Trophoblast cell (in vitro differentiated cells and primary cell): ENCODE measurements at regions not wholly inside any gene's neighbourhood (a gene's known extent, or its start where the extent isn't known, plus 50 kb on each side); places are given as distances from the start of the nearest gene placed in this dataset.

ENCODE experiments used
- DNase-seq, 2 donors: peaks; one replicate each; pipeline ENCODE4 v3.0.0-alpha.2; 2016
- H2AFZ ChIP-seq: 2 replicates; pipeline ENCODE4 v1.6.1; 2013; ENCODE audit warnings: low read length, moderate library complexity, mild to moderate bottlenecking; ENCODE audit not compliant: insufficient read depth, poor library complexity
- H2AK5ac ChIP-seq: 2 replicates; pipeline ENCODE4 v1.6.1; 2013; ENCODE audit warnings: mild to moderate bottlenecking, low read length
- H2BK120ac ChIP-seq: 2 replicates; pipeline ENCODE4 v1.6.1; 2013; ENCODE audit warnings: low read length, mild to moderate bottlenecking, moderate library complexity; ENCODE audit not compliant: insufficient read depth, poor library complexity
- H2BK12ac ChIP-seq: 2 replicates; pipeline ENCODE4 v1.6.1; 2013; ENCODE audit warnings: mild to moderate bottlenecking, low read length, moderate library complexity
- H2BK5ac ChIP-seq: 2 replicates; pipeline ENCODE4 v1.6.1; 2013; ENCODE audit warnings: low read length, low read depth, moderate library complexity, mild to moderate bottlenecking; ENCODE audit not compliant: poor library complexity
- H3K14ac ChIP-seq: 2 replicates; pipeline ENCODE4 v1.6.1; 2013; ENCODE audit warnings: mild to moderate bottlenecking, low read length
- H3K18ac ChIP-seq: 2 replicates; pipeline ENCODE4 v1.6.1; 2013; ENCODE audit warnings: mild to moderate bottlenecking, low read length
- H3K23ac ChIP-seq: 2 replicates; pipeline ENCODE4 v1.6.1; 2013; ENCODE audit warnings: low read length
- H3K27ac ChIP-seq: 2 replicates; pipeline ENCODE4 v1.5.1; 2013; ENCODE audit warnings: low read depth, mild to moderate bottlenecking, inconsistent platforms, low read length, moderate library complexity
- H3K27me3 ChIP-seq: 2 replicates; pipeline ENCODE4 v1.6.1; 2013; ENCODE audit warnings: inconsistent platforms, mild to moderate bottlenecking, low read length, moderate library complexity; ENCODE audit not compliant: insufficient read depth
- H3K36me3 ChIP-seq, 2 experiments: 1 replicate in 1 of 2; 2 replicates in 1 of 2; pipeline ENCODE4 v1.6.1; 2013; ENCODE audit warnings: low read length in 2 of 2, mild to moderate bottlenecking in 2 of 2, moderate library complexity in 1 of 2; ENCODE audit not compliant: insufficient read depth in 2 of 2, control insufficient read depth in 1 of 2
- H3K4ac ChIP-seq: 2 replicates; pipeline ENCODE4 v1.6.1; 2013; ENCODE audit warnings: low read depth, mild to moderate bottlenecking, low read length, moderate library complexity
- H3K4me1 ChIP-seq, 2 experiments: 1 replicate in 1 of 2; 2 replicates in 1 of 2; pipeline ENCODE4 v1.6.1; 2013; ENCODE audit warnings: low read length in 2 of 2, mild to moderate bottlenecking in 2 of 2, moderate library complexity in 1 of 2; ENCODE audit not compliant: insufficient read depth in 2 of 2, control insufficient read depth in 1 of 2
- H3K4me2 ChIP-seq: 2 replicates; pipeline ENCODE4 v1.6.1; 2013; ENCODE audit warnings: inconsistent platforms, mild to moderate bottlenecking, low read length, moderate library complexity
- H3K4me3 ChIP-seq: 2 replicates; pipeline ENCODE4 v1.5.1; 2013; ENCODE audit warnings: mild to moderate bottlenecking, low read depth, low read length, inconsistent platforms
- H3K79me1 ChIP-seq: one replicate; pipeline ENCODE4 v1.6.1; 2013; ENCODE audit warnings: low read length
- H3K79me2 ChIP-seq: 2 replicates; pipeline ENCODE4 v1.6.1; 2013; ENCODE audit warnings: low read length, mild to moderate bottlenecking; ENCODE audit not compliant: control insufficient read depth, insufficient read depth, poor library complexity
- H3K9ac ChIP-seq: 2 replicates; pipeline ENCODE4 v1.6.1; 2013; ENCODE audit warnings: mild to moderate bottlenecking, low read length
- H3K9me3 ChIP-seq: 2 replicates; pipeline ENCODE4 v1.6.1; 2013; ENCODE audit warnings: low read depth, mild to moderate bottlenecking, control low read depth, inconsistent platforms, low read length; ENCODE audit not compliant: insufficient read depth
- H4K12ac ChIP-seq: 2 replicates; pipeline ENCODE4 v1.6.1; 2013; ENCODE audit warnings: low read depth, mild to moderate bottlenecking, low read length, moderate library complexity
- H4K8ac ChIP-seq: 2 replicates; pipeline ENCODE4 v1.6.1; 2013; ENCODE audit warnings: low read depth, mild to moderate bottlenecking, low read length, moderate library complexity
- H4K91ac ChIP-seq: one replicate; pipeline ENCODE4 v1.6.1; 2013; ENCODE audit warnings: low read depth, mild to moderate bottlenecking, low read length, moderate library complexity
- WGBS: extraction: QIAGEN DNeasy Blood & Tissue Kit; methylation state at CpG from one replicate; pipeline ENCODE4 v1.1.7; 2013; ENCODE audit warnings: missing lambda C conversion rate; ENCODE audit not compliant: insufficient read length, insufficient coverage; ENCODE audit errors: extremely low coverage; 5-methylcytosine and 5-hydroxymethylcytosine counted together

- no peaks in the 10 kb centered on the region for H3K79me1 ChIP-seq
- no peak overlapping the region for H4K8ac ChIP-seq
Observed at GRCh38 chr13:105202354-105202753, 1333.1 kb downstream of the EFNB2 start.

GRCh38 chr13:105201351-105201750, 1334.1 kb downstream of the EFNB2 start:
- WGBS, result no CpG with 5 or more reads among the region's 3 CpGs
- no peak overlapping the region for H2AFZ ChIP-seq

More at GRCh38 chr13:105202354-105202753, 1333.1 kb downstream of the EFNB2 start:
- DNase-seq, result peak in 1 of 2 donors; percentile 50
- Histone ChIP-seq H3K27me3 (no peaks in the 10 kb centered on the region), H2BK120ac (no peak overlapping the region), H3K14ac (no peak overlapping the region), H3K4ac (no peak overlapping the region), H3K4me2 (no peak overlapping the region), H3K4me1 (no peaks in the 10 kb centered on the region), H3K18ac (no peak overlapping the region), H3K4me3 (no peak overlapping the region), H3K36me3 (no peaks in the 10 kb centered on the region), H3K23ac (no peak overlapping the region), H2AK5ac (no peak overlapping the region), H4K12ac (no peak overlapping the region), H4K91ac (no peak overlapping the region), H3K79me2 (no peaks in the 10 kb centered on the region), H2AFZ (no peak overlapping the region), H2BK12ac (no peak overlapping the region), H3K9me3 (no peaks in the 10 kb centered on the region), H3K9ac (no peak overlapping the region), H3K27ac (no peak overlapping the region), H2BK5ac (no peak overlapping the region)

GRCh38 chr13:105200181-105200580, 1335.3 kb downstream of the EFNB2 start:
- no peak overlapping the region for H3K4me2 ChIP-seq
- no CpG with 5 or more reads among the region's 4 CpGs for WGBS

More at GRCh38 chr13:105201351-105201750, 1334.1 kb downstream of the EFNB2 start:
- H4K12ac ChIP-seq, result no peak overlapping the region
- H3K27me3 ChIP-seq, result no peaks in the 10 kb centered on the region
- no peaks in the 10 kb centered on the region for H3K36me3 ChIP-seq
- H3K27ac ChIP-seq, result no peak overlapping the region
- no peak overlapping the region for H2BK120ac ChIP-seq
- no peak overlapping the region for H3K23ac ChIP-seq
- no peaks in the 10 kb centered on the region for H3K4me1 ChIP-seq
- H3K14ac ChIP-seq, result no peak overlapping the region
- no peaks in the 10 kb centered on the region for H3K79me1 ChIP-seq
- no peak for DNase-seq
- no peak overlapping the region for H3K4me3 ChIP-seq
- H4K91ac ChIP-seq, result no peak overlapping the region
- no peaks in the 10 kb centered on the region for H3K9me3 ChIP-seq
- H3K9ac ChIP-seq, result no peak overlapping the region
- no peak overlapping the region for H2AK5ac ChIP-seq
- no peak overlapping the region for H2BK12ac ChIP-seq
- no peak overlapping the region for H3K4ac ChIP-seq
- no peak overlapping the region for H3K18ac ChIP-seq
- no peaks in the 10 kb centered on the region for H3K79me2 ChIP-seq
- no peak overlapping the region for H3K4me2 ChIP-seq
- H2BK5ac ChIP-seq, result no peak overlapping the region
- no peak overlapping the region for H4K8ac ChIP-seq

GRCh38 chr13:105196052-105196451, 1339.4 kb downstream of the EFNB2 start:
- Histone ChIP-seq H3K18ac (no peak overlapping the region), H3K27me3 (no peaks in the 10 kb centered on the region), H3K9me3 (no peaks in the 10 kb centered on the region), H3K79me1 (peaks cover 3% of the 10 kb centered on the region), H3K4me3 (no peak overlapping the region), H3K79me2 (no peaks in the 10 kb centered on the region), H2BK5ac (no peak overlapping the region), H3K9ac (no peak overlapping the region), H2BK12ac (no peak overlapping the region), H3K23ac (no peak overlapping the region), H4K91ac (no peak overlapping the region), H4K12ac (no peak overlapping the region), H3K27ac (no peak overlapping the region), H2AFZ (no peak overlapping the region), H3K4me1 (peaks cover 0 to 4% of the 10 kb centered on the region in 2 experiments), H2BK120ac (peak overlapping the region; percentile 43), H4K8ac (no peak overlapping the region), H3K4ac (no peak overlapping the region), H3K14ac (no peak overlapping the region), H3K4me2 (no peak overlapping the region), H3K36me3 (no peaks in the 10 kb centered on the region), H2AK5ac (no peak overlapping the region)
- WGBS, result no CpG with 5 or more reads among the region's 5 CpGs
- peak; percentile 91 to 98 for DNase-seq

More at GRCh38 chr13:105200181-105200580, 1335.3 kb downstream of the EFNB2 start:
- Histone ChIP-seq H3K79me1 (peaks cover 3% of the 10 kb centered on the region), H2BK5ac (no peak overlapping the region), H4K91ac (no peak overlapping the region), H2BK12ac (no peak overlapping the region), H3K79me2 (no peaks in the 10 kb centered on the region), H3K4me3 (no peak overlapping the region), H3K4me1 (peaks cover 0 to 4% of the 10 kb centered on the region in 2 experiments), H3K36me3 (no peaks in the 10 kb centered on the region), H3K23ac (no peak overlapping the region), H2AK5ac (no peak overlapping the region), H3K9me3 (no peaks in the 10 kb centered on the region), H4K12ac (no peak overlapping the region), H2BK120ac (no peak overlapping the region), H3K27me3 (no peaks in the 10 kb centered on the region), H3K18ac (no peak overlapping the region), H3K4ac (no peak overlapping the region), H3K27ac (no peak overlapping the region), H3K14ac (no peak overlapping the region), H3K9ac (no peak overlapping the region), H4K8ac (no peak overlapping the region), H2AFZ (no peak overlapping the region)
- DNase-seq, result no peak
